HFFc6 (cell line): ENCODE measurements at regions not wholly inside any gene's neighbourhood (a gene's known extent, or its start where the extent isn't known, plus 50 kb on each side); places are given as distances from the start of the nearest gene placed in this dataset.

Source experiments
- DNase-seq: peaks from one replicate; pipeline ENCODE4 v3.0.0-alpha.2; 2018
- H3K27ac Mint-ChIP-seq: 2 replicates; pipeline ENCODE4 v1.8.0; 2020; ENCODE audit warnings: mild to moderate bottlenecking, mixed read lengths
- H3K27me3 Mint-ChIP-seq: 2 replicates; pipeline ENCODE4 v1.8.0; 2021; ENCODE audit warnings: mild to moderate bottlenecking, moderate library complexity, mixed read lengths; ENCODE audit not compliant: insufficient read depth
- H3K36me3 Mint-ChIP-seq: 2 replicates; pipeline ENCODE4 v1.8.0; 2021; ENCODE audit warnings: low read depth, mixed read lengths
- H3K4me1 Mint-ChIP-seq: 2 replicates; pipeline ENCODE4 v1.8.0; 2020; ENCODE audit warnings: low read depth, mixed read lengths
- H3K4me3 Mint-ChIP-seq: 2 replicates; pipeline ENCODE4 v1.8.0; 2020; ENCODE audit warnings: mild to moderate bottlenecking, moderate library complexity, mixed read lengths
- H3K9me3 Mint-ChIP-seq: 2 replicates; pipeline ENCODE4 v1.8.0; 2020; ENCODE audit warnings: mild to moderate bottlenecking, mixed read lengths
- TF ChIP-seq, protein P1 (sequence below): fragments of 200-600 bp; sonication (generic); IDR thresholded peaks from 2 replicates; pipeline ENCODE4 v1.5.0; 2021; ENCODE audit warnings: antibody characterized with exemption, mild to moderate bottlenecking

DNA sequence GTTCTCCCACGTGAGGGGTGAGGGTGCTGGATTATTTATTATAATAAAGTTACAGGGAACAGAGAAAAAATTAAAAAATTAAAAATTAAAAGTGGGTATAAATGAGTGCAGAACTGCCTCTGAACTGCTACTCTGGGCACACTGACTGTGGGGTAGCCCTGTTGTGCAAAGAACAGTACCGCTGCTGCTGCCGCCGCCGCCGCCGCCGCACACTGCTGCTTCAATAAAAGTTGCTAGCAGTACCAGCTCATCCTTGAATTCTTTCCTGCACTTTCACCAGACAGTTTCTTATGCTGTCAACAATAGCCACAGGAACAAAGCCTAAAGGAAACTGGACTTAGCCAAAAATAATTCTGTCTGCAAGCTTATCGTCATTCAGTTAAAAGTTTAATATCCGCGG is 72.1 kb downstream of the GCC1 start:
- peaks cover 8% of the 10 kb centered on the region; the same call in 1 of the 2 replicates for H3K27me3 Mint-ChIP-seq
- no peaks in the 10 kb centered on the region for H3K9me3 Mint-ChIP-seq
- no peak for DNase-seq

DNA sequence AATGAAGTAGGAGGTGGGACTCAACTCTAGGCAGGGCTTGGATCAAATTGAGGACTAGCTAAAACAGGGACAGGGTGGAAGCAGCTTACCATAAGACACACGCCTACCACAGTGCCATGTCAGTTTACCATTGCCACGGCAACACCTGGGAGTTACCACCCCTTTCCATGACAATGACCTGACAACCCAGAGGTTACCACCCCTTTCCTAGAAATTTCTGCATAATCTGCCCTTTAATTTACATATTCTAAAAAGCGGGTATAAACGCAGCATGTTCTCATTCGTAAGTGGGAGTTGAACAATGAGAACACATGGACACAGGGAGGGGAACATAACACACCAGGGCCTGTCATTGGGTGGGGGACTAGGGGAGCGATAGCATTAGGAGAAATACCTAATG is 72.7 kb downstream of the GCC1 start:
- DNase-seq, result no peak
- H3K27ac Mint-ChIP-seq, result no peak overlapping the region
- no peaks in the 10 kb centered on the region for H3K36me3 Mint-ChIP-seq
- TF ChIP-seq, protein P1, sequence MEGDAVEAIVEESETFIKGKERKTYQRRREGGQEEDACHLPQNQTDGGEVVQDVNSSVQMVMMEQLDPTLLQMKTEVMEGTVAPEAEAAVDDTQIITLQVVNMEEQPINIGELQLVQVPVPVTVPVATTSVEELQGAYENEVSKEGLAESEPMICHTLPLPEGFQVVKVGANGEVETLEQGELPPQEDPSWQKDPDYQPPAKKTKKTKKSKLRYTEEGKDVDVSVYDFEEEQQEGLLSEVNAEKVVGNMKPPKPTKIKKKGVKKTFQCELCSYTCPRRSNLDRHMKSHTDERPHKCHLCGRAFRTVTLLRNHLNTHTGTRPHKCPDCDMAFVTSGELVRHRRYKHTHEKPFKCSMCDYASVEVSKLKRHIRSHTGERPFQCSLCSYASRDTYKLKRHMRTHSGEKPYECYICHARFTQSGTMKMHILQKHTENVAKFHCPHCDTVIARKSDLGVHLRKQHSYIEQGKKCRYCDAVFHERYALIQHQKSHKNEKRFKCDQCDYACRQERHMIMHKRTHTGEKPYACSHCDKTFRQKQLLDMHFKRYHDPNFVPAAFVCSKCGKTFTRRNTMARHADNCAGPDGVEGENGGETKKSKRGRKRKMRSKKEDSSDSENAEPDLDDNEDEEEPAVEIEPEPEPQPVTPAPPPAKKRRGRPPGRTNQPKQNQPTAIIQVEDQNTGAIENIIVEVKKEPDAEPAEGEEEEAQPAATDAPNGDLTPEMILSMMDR, result no peak
- no peaks in the 10 kb centered on the region for H3K9me3 Mint-ChIP-seq
- peaks cover 8% of the 10 kb centered on the region; the same call in 1 of the 2 replicates for H3K27me3 Mint-ChIP-seq
- H3K4me3 Mint-ChIP-seq, result no peak overlapping the region
- H3K4me1 Mint-ChIP-seq, result no peaks in the 10 kb centered on the region

More for the DNA sequence above, 72.1 kb downstream of the GCC1 start:
- H3K4me1 Mint-ChIP-seq, result no peaks in the 10 kb centered on the region
- no peak overlapping the region for H3K27ac Mint-ChIP-seq
- H3K36me3 Mint-ChIP-seq, result no peaks in the 10 kb centered on the region
- TF ChIP-seq, protein P1, result no peak
- no peak overlapping the region for H3K4me3 Mint-ChIP-seq

DNA sequence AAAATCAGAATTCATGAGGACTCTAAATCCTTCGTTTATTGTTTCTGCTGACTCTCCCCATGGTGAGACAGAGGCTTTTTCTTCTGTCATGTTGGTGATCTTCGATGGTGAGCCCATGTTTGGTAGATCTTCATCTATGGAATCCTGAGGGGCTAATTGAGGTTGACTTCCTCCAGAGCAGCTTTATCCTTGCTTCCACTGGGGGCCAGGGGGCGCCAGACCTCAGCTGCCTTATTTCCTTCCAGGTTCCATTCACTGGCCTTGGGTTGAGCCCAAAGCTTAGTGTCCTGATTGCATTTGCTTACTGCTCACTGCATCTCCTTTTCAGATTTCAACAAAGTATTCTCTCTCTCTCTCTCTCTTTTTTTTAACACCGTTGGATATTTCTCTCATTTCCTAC is 80.7 kb downstream of the GCC1 start:
- DNase-seq, result no peak
- H3K27ac Mint-ChIP-seq, result no peak overlapping the region
- no peaks in the 10 kb centered on the region for H3K36me3 Mint-ChIP-seq
- TF ChIP-seq, protein P1, result peak; percentile 67
- H3K27me3 Mint-ChIP-seq, result peaks cover 3% of the 10 kb centered on the region
- H3K4me3 Mint-ChIP-seq, result no peak overlapping the region
- H3K9me3 Mint-ChIP-seq, result no peaks in the 10 kb centered on the region
- H3K4me1 Mint-ChIP-seq, result no peaks in the 10 kb centered on the region

DNA sequence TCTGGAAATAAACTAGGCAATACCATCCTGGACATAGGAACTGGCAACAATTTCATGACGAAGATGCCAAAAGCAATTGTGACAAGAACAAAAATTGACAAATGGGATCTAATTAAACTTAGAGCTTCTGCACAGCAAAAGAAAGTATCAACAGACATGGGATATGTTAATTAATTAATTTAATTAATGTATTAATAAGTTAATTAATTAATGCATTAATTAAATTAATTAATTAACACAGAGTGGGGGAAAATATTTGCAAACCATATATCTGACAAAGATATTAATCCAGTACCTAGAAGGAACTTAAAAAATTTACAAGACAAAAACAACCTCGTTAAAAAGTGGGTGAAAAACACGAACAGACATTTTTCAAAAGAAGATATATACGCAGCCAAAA is 83.6 kb downstream of the GCC1 start:
- no peaks in the 10 kb centered on the region for H3K36me3 Mint-ChIP-seq
- no peaks in the 10 kb centered on the region for H3K4me1 Mint-ChIP-seq
- DNase-seq, result no peak
- H3K9me3 Mint-ChIP-seq, result no peaks in the 10 kb centered on the region
- H3K27ac Mint-ChIP-seq, result no peak overlapping the region
- no peak overlapping the region for H3K4me3 Mint-ChIP-seq
- TF ChIP-seq, protein P1, result no peak
- H3K27me3 Mint-ChIP-seq, result peaks cover 2% of the 10 kb centered on the region; the same call in 1 of the 2 replicates

DNA sequence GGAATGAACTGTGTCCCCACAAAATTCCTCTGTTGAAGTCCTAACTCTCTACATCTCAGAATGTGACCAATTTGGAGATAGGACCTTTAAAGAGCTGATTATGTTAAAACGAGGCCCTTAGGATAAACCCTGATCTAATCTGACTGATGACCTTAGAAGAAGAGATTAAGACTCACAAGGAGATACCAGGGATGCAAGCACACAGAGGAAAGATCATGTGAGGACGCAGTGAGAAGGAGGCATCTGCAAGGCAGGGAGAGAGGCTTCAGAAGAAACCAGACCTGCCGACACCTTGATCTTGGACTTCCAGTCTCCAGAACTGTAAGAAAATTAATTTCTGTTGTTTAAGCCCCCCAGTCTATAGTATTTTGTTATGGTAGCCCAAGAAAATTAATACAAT is 94.9 kb upstream of the ZNF800 start:
- H3K36me3 Mint-ChIP-seq, result no peaks in the 10 kb centered on the region
- H3K4me3 Mint-ChIP-seq, result no peak overlapping the region
- no peak for DNase-seq
- H3K27ac Mint-ChIP-seq, result no peak overlapping the region
- no peaks in the 10 kb centered on the region for H3K9me3 Mint-ChIP-seq
- peaks cover 5% of the 10 kb centered on the region; the same call in 1 of the 2 replicates for H3K27me3 Mint-ChIP-seq
- H3K4me1 Mint-ChIP-seq, result no peaks in the 10 kb centered on the region
- TF ChIP-seq, protein P1, result no peak

DNA sequence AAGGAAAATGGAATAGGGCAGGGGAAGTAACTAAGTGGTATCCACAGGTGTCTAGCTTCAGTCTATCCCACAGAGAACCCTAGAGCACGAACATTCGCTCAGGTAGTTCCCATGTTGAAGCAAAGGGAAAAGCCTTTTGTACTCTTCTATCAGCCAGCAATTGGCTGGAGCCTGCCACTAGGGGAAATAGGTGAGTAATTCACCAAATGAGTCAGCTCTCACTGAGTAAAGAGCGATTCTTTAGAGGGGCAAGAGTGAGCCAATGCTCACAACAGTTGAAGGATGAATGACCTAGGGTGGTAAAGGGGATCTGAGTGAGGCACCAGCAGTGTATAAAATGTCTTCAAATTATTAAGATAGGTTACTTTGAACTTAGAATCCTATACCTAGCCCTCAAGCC is 94.1 kb upstream of the ZNF800 start:
- TF ChIP-seq, protein P1, result 0 out of 2 replicates have a peak, but pooled peaks have one; percentile 21
- DNase-seq, result no peak
- H3K36me3 Mint-ChIP-seq, result no peaks in the 10 kb centered on the region
- no peaks in the 10 kb centered on the region for H3K9me3 Mint-ChIP-seq
- no peak overlapping the region for H3K4me3 Mint-ChIP-seq
- H3K4me1 Mint-ChIP-seq, result no peaks in the 10 kb centered on the region
- H3K27me3 Mint-ChIP-seq, result peaks cover 5% of the 10 kb centered on the region; the same call in 1 of the 2 replicates
- H3K27ac Mint-ChIP-seq, result no peak overlapping the region
